ENCODE measurements at regions not wholly inside any gene's neighbourhood (a gene's known extent, or its start where the extent isn't known, plus 50 kb on each side); places are given as distances from the start of the nearest gene placed in this dataset.

GRCh38 chr7:131159961-131160361 is 167.7 kb upstream of the MKLN1 start:
- Histone ChIP-seq H3K27ac (no peak overlapping the region), H3K27me3 (no peaks in the 10 kb centered on the region), H3K9me3 (no peaks in the 10 kb centered on the region), H3K36me3 (no peaks in the 10 kb centered on the region), H3K4me3 (no peak overlapping the region), H3K4me1 (no peaks in the 10 kb centered on the region)
- TF ChIP-seq POLR2AphosphoS5 (IDR thresholded peaks at IDR 0.05) (no peak), POLR2A (IDR thresholded peaks at IDR 0.05) (no peak)
- TF ChIP-seq, protein P1, sequence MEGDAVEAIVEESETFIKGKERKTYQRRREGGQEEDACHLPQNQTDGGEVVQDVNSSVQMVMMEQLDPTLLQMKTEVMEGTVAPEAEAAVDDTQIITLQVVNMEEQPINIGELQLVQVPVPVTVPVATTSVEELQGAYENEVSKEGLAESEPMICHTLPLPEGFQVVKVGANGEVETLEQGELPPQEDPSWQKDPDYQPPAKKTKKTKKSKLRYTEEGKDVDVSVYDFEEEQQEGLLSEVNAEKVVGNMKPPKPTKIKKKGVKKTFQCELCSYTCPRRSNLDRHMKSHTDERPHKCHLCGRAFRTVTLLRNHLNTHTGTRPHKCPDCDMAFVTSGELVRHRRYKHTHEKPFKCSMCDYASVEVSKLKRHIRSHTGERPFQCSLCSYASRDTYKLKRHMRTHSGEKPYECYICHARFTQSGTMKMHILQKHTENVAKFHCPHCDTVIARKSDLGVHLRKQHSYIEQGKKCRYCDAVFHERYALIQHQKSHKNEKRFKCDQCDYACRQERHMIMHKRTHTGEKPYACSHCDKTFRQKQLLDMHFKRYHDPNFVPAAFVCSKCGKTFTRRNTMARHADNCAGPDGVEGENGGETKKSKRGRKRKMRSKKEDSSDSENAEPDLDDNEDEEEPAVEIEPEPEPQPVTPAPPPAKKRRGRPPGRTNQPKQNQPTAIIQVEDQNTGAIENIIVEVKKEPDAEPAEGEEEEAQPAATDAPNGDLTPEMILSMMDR (IDR thresholded peaks at IDR 0.05): no peak
- no peak for DNase-seq (ENCODE audit: low spot score in 2 of 2)
- intact Hi-C loops (cut with DNase I; ENCODE audit: low total_unique reads): no loop called here

GRCh38 chr7:131161103-131161502 is 166.6 kb upstream of the MKLN1 start:
- Histone ChIP-seq H3K36me3 (no peaks in the 10 kb centered on the region), H3K4me1 (no peaks in the 10 kb centered on the region), H3K27ac (no peak overlapping the region), H3K27me3 (no peaks in the 10 kb centered on the region), H3K9me3 (no peaks in the 10 kb centered on the region), H3K4me3 (no peak overlapping the region)
- no peak for DNase-seq (ENCODE audit: low spot score in 2 of 2)
- intact Hi-C loops (cut with DNase I; ENCODE audit: low total_unique reads): no loop called here
- TF ChIP-seq, protein P1 (IDR thresholded peaks at IDR 0.05): no peak
- no peak for TF ChIP-seq POLR2A (IDR thresholded peaks at IDR 0.05)
- no peak for TF ChIP-seq POLR2AphosphoS5 (IDR thresholded peaks at IDR 0.05)

GRCh38 chr7:131164025-131164925 is 163.4 kb upstream of the MKLN1 start:
- no peaks in the 10 kb centered on the region for H3K27me3 ChIP-seq
- no peak overlapping the region for H3K27ac ChIP-seq
- H3K9me3 ChIP-seq: no peaks in the 10 kb centered on the region
- no peak for TF ChIP-seq POLR2A (IDR thresholded peaks at IDR 0.05)
- TF ChIP-seq POLR2AphosphoS5 (IDR thresholded peaks at IDR 0.05): no peak
- TF ChIP-seq, protein P1 (IDR thresholded peaks at IDR 0.05): no peak
- no peaks in the 10 kb centered on the region for H3K36me3 ChIP-seq
- no peak overlapping the region for H3K4me3 ChIP-seq
- intact Hi-C loops (cut with DNase I; ENCODE audit: low total_unique reads): no loop called here
- DNase-seq (ENCODE audit: low spot score in 2 of 2): no peak
- no peaks in the 10 kb centered on the region for H3K4me1 ChIP-seq

DNA sequence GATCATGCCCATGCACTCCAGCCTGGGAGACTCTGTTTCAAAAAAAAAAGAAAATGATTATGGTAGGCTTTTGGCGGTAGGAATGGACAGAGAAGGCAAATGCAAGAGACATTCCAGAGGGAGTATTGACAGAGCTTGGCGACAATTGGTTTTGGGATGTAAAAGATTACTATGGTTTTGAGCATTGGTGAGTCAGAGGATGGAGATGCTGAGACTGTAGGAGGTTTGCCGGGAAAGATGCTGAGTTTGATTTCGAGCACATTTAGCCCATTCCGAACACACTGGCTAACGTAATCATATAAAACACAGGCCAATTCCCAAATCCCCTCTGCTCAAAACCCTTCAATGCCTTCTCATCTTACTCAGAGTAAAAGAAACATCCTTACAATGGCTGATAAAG is 161.6 kb upstream of the MKLN1 start:
- no peaks in the 10 kb centered on the region for H3K36me3 ChIP-seq
- no peak overlapping the region for H3K4me3 ChIP-seq
- H3K4me1 ChIP-seq: no peaks in the 10 kb centered on the region
- H3K27ac ChIP-seq: no peak overlapping the region
- intact Hi-C loops (cut with DNase I; ENCODE audit: low total_unique reads): no loop called here
- no peaks in the 10 kb centered on the region for H3K9me3 ChIP-seq
- TF ChIP-seq, protein P1 (IDR thresholded peaks at IDR 0.05): no peak
- TF ChIP-seq POLR2A (IDR thresholded peaks at IDR 0.05) (no peak), POLR2AphosphoS5 (IDR thresholded peaks at IDR 0.05) (no peak)
- H3K27me3 ChIP-seq: no peaks in the 10 kb centered on the region
- DNase-seq (ENCODE audit: low spot score in 2 of 2): no peak

DNA sequence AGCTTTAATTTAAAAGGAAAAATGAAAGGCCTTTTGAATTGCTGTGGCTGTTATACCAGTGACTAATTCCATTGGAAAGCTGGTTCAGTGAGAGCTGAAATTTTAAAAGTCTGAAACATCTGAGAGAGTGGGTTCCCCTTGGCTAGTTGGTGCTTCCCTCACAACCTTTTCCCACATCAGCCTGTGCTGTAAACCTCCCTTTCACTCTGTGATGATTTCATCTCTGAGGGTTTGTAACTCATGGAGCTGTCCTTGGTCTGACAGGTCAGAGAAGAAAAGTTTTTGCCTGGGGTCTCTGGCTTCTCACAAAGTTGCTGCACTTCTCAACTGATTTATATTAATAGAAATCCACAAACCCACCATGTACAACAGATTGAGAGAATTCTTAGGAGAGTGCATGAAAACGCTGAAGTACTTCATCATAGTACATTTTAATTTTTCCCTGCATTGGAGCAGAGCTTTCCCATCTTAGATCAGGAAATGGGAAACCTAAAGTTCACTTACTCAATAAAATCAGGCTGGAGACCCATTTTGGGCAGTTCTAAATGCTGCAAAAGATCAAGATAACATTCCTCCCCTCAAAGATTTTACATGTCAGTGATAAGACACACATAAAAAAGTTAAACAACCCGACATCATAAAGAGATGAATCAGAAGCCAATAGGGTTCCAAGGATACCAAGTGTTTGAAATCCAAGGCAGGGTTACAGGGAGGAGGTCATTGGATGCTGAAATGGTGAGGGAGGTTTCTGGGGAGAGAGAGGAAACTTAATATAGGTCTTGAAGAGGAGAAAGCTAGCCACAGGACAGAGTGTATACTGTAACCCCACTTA is 157.0 kb upstream of the MKLN1 start:
- no peaks in the 10 kb centered on the region for H3K4me1 ChIP-seq
- H3K9me3 ChIP-seq: no peaks in the 10 kb centered on the region
- no peaks in the 10 kb centered on the region for H3K27me3 ChIP-seq
- no peak overlapping the region for H3K4me3 ChIP-seq
- H3K36me3 ChIP-seq: no peaks in the 10 kb centered on the region
- intact Hi-C loops (cut with DNase I; ENCODE audit: low total_unique reads): no loop called here
- H3K27ac ChIP-seq: no peak overlapping the region
- TF ChIP-seq POLR2AphosphoS5 (IDR thresholded peaks at IDR 0.05) (no peak), POLR2A (IDR thresholded peaks at IDR 0.05) (no peak)
- TF ChIP-seq, protein P1 (IDR thresholded peaks at IDR 0.05): no peak
- DNase-seq (ENCODE audit: low spot score in 2 of 2): no peak
